GM21526 (cell line): ENCODE measurements at regions not wholly inside any gene's neighbourhood (a gene's known extent, or its start where the extent isn't known, plus 50 kb on each side); places are given as distances from the start of the nearest gene placed in this dataset.
"Not testable (repeated sequence)": the region's sequence is repeated elsewhere in the genome, so short reads cannot be mapped to it uniquely, and the experiment has no call there.

Source experiments
- ATAC-seq: cut with Tn5 transposase; IDR thresholded peaks from one replicate; pipeline ENCODE4 v1.9.1; 2021; ENCODE audit warnings: moderate library complexity; ENCODE audit not compliant: unreplicated experiment, low FRiP score

DNA sequence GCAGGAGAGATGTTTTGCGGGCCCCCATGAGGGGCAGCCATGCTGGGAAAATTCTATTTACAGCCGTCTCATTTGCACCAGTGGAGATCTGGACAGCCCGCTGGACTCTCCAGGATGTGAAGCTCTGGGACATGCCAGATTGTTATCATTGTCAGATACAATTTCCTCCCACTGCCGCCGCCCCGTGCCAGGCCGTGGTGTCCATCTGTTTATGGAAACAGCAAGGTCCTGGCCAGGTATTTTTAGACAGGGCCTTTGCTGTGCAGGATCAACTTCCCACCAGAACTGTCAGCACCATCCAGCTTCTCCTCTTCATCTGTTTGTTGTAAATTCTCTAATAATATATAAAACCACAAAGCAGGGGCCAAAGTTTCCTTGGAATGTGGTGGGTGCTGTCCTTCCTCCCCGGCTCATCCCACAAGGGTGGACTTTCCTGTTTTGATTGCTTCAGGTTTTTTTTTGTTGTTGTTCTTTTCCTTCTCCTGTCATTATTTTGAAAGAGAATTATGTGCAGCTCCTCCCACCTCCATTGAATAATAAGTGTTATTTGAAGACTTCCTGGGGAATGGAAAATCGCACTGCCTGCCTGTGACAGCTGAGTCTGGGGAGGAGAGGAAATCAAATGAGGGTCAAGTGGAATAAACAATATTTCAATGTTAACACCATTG, 398.1 kb downstream of the TNS1 start:
- no peak for ATAC-seq

DNA sequence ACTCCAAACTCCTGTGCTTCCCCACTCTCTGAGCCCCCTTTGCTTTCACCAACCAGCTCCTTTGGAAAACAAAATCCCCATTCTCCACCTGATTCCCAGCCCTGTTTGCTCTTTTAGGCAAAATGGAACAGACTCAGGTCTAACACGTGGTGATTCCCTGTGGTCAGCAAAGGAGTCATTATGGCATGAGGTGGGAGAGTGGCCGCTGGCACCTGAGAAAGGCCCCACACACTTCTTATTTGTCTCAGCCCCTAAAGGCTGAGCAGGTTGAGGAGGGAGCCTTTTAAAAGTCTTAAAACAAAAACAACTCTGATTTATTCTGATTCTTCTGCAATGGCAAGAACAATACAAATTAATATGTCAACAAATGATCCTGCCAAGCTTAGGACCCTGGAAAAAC, 401.2 kb downstream of the TNS1 start:
- no peak for ATAC-seq

GRCh38 chr2:217599906-217600305, 402.9 kb downstream of the TNS1 start:
- ATAC-seq, result no peak

DNA sequence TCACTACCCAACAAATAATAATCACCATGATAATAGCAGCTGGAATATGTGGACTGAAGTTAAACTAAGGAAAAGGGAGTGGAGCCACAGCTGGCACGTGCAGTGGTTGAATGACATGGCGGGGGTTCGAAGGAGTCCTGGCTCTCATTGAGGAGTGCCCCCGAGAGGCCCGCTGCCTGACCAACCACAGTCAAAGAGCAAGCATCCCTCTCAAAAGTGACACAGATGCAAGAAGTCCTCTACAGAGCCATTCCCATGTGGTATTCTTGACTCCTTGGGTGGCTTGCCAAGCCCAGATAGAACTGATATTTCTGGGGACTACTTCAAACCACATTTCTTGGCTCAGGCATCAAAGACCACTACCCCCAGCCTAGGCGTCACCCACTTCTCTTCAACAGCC, 405.1 kb downstream of the TNS1 start:
- no peak for ATAC-seq

DNA sequence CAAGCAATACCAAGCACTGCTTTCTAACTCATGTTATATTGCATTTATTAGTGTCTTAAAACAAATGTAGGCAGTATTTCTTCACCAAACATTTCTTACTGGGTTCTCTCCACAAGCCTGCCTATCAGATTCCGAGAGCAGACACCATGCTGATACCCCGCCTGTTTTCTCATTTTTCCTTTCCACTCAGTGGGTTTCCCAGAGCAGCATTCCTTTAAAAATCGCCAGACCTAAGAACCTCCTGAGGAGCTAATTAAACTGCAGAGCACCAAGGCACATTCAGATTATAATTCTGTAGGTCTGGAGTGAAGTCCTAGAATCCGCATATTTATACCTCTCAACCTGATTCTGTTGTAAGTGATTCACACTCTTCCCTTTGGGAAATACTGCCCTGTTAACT, 405.6 kb downstream of the TNS1 start:
- ATAC-seq, result no peak

GRCh38 chr2:217593732-217594131, 409.1 kb downstream of the TNS1 start:
- no peak for ATAC-seq

DNA sequence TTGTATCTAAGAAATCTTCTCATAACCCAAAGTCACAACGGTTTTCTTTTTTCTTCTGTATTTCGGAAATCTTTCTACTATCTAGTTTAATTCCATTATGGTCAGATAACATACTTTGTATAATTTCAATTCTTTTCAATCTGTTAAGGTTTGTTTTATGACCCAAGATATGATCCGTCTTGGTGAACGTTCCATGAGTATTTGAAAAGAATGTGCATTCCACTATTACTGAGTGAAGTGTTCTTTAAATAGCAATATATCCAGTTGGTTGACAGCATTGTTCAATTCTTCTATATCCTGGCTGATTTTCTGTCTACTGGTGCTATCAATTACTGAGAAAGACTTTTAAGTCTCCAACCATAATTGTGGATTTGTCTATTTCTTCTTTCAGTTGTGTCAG, 414.5 kb downstream of the TNS1 start:
- ATAC-seq, result no peak

GRCh38 chr2:217585362-217585761, 417.4 kb downstream of the TNS1 start:
- no peak for ATAC-seq

DNA sequence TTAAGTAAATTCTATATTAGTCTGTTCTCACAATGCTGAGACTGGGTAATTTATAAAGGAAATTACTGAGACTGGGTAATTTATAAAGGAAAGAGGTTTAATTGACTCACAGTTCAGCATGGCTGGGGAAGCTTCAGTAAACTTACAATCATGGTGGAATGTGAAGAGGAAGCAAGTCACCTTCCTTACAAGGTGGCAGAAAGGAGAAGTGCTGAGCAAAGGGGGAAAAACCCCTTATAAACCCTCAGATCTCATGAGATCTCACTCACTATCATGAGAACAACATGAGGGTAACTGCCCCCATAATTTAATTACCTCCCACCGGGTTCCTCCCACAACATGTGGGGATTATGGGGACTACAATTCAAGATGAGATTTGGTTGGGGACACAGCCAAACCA, 422.4 kb downstream of the TNS1 start:
- not testable (repeated sequence) for ATAC-seq

- ATAC-seq, result no peak
These were observed 429.2 kb downstream of the TNS1 start for GRCh38 chr2:217573571-217573970.

GRCh38 chr2:217570394-217570793, 432.4 kb downstream of the TNS1 start:
- no peak for ATAC-seq

DNA sequence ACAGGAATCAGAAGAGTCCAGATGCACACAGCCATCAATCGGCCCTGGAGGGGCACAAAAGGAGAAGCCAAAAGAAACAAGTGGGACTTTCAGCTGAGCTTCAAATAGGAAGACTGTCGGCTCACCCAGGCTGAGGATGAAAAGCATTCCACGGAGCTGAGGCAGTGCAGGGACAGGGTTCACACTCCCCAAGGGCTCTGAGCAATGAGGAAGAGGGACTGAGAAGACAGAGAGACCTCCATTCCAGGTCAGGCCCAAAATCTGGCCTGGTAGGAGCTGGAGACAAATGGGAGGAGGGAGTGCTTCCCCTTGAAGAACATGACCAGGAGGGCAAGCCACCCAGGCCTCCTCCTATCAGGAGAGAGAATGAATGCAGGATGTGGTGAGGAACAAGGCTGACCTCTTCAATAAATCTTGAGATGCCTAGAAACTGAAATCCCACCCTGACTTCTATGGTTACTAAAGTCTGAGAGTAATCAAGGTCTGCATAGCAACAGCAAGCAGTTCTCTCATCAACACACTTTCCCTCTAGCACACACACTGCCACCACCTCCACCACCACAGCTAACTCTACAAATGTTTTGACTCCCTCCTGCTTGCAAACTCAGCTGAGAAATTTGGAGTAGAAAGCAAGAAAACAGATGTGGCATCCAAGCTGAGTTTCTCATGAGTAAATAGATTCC, 434.4 kb downstream of the TNS1 start:
- no peak for ATAC-seq

DNA sequence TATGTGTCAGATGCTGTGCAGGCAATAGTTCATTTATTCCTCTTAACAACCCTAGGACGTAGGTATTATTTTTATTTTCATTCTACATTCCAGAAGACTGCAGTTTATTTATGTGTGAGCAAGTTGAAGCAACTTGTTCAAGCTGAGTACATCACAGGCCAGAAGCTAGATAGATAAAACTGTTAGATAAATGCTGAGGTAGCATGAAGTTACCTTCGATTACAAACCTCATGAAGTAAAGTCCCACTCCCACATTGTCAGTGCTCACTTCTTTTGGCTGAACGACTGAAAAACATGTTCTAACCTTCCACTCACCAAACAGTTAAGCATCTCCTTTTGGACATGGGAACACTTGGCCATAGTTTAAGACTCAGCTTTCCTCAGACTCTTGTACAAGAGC, 439.2 kb downstream of the TNS1 start:
- no peak for ATAC-seq

DNA sequence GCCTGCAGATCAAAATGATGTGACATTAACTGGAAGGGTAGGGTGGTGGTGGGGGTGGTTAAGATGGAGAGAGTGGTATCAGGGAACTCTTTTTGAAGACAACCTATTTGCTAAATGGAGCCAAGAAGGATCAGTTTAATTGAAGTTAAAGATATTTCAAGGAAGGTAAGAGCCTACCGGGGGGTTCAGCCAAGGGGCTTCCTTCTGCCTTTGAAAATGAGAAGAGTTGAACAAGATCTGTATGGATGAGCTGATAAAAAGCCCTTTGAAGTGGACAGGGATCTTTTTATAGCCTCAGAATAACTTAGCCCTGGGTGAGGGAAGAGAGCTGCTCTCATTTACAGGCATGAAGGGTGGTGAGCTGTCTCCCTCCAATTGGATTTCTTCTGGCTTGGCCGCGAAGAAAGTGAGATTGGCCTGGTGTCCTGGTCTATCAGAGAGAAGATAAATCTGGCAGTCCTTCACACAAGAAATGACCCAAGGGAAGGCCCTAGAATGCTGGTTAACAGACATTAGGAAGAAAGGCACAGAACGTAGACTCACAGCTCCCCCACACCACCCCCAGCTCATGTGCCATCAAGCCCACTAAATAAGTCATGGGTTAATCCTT, 439.8 kb downstream of the TNS1 start:
- no peak for ATAC-seq

DNA sequence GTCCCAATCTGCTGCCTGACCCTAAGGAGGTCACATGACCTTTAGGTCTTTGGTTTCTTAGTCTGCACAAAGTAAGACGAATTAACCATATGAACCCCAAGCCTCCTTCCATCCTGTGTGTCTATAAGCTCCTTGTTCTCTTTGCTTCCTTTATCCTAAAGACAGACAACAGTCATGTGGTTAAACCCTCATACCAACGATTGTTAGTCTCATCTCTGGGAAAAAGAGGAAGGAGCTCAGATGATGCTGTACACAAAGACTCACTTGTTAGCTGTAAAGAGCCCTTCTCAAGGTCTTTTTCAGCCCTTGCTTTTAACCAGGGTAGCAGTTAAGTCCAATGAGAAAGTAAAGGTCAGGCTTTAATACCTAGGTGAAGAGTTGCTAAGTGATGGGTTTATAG, 443.7 kb downstream of the TNS1 start:
- ATAC-seq, result no peak

GRCh38 chr2:217555081-217555876, 447.5 kb downstream of the TNS1 start:
- no peak for ATAC-seq

GRCh38 chr2:217553679-217554078, 449.1 kb downstream of the TNS1 start:
- ATAC-seq, result no peak

DNA sequence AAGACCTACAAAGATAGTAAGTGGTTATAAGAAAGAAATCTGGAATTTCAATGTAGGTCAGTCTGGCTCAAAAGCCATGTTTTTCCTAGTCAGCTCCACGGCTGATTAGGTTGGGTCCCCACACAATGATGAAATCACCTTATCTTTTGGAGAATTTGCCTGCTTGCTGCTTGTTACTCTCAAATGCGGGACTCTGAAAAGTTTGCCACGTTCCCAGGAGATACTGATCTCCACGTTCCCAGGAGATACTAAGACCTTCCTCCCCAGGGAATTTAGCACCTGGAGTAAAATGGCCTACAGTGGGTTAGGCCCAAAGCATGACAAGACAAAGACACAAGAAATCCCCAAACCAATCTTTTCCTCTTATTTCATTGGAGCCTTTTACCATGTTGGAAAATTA, 449.6 kb downstream of the TNS1 start:
- ATAC-seq, result no peak

DNA sequence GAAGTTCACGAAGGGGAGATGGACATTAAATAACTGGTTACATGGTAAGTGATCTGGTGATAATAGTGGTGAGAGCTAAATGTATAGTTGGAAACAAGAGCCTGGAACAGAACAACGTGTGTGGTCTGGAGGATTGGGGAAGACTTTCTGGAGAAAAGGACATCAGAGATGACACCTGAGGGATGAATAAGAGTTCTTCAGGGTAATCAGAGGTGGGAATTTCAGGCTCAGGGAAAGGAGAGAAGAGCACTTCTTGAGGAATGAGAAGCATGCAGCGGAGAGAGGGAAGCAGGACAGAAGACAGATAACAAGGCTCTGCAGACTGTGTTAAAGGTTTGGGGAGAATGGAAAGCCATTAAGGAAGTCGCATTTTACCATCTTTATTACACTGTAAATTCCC, 450.7 kb downstream of the TNS1 start:
- ATAC-seq, result no peak

DNA sequence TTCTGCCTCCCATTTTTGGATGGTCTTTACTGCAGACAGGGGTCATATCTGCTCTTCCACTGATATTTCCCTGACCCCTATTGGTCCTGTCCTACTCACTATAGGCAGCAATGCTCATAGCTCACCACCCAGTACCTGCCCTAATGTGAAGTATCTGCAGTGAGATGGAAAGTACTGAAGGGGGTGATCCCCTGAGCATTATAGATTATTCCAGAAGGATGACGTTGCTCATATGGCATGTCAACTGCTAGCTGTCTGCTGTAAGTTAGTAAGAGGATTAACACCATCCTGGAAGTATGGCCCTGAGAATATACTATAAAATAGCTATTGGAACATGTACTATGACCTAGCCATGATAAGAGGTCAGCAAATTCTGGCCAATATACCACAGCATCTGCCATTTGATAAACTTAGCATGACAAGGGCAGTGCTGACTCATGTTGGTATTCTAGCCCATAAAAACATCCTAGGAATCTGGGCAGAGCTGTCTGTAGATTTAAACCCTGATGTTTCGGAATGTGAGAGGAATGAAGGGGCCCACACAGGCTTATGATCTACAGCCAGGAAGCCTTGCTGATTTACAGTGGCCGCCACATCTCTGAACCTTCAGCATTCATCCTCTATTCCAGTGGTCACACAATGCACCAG, 451.4 kb downstream of the TNS1 start:
- no peak for ATAC-seq

- ATAC-seq, result no peak
These were observed 463.7 kb downstream of the TNS1 start for GRCh38 chr2:217539126-217539525.
